Transverse colon (tissue), 4 donors: ENCODE measurements at regions not wholly inside any gene's neighbourhood (a gene's known extent, or its start where the extent isn't known, plus 50 kb on each side); places are given as distances from the start of the nearest gene placed in this dataset.

Experiments used
- CTCF ChIP-seq, 5 experiments: fragments of 200-600 bp in 3 of 5; fragments of 450-650 bp in 2 of 5; sonication (generic) in 3 of 5; IDR thresholded peaks; 1 replicate in 2 of 5; 2 replicates in 3 of 5; pipeline ENCODE4 v1.5.1; 2016 to 2017; ENCODE audit warnings: antibody characterized with exemption in 5 of 5, inconsistent platforms in 3 of 5, mild to moderate bottlenecking in 2 of 5, moderate library complexity in 1 of 5
- POLR2AphosphoS5 ChIP-seq, 3 donors: sonication (generic); formaldehyde crosslinking; IDR thresholded peaks; one replicate each; pipeline ENCODE4 v1.6.1; 2016; ENCODE audit warnings: antibody characterized with exemption in 3 of 3

DNA sequence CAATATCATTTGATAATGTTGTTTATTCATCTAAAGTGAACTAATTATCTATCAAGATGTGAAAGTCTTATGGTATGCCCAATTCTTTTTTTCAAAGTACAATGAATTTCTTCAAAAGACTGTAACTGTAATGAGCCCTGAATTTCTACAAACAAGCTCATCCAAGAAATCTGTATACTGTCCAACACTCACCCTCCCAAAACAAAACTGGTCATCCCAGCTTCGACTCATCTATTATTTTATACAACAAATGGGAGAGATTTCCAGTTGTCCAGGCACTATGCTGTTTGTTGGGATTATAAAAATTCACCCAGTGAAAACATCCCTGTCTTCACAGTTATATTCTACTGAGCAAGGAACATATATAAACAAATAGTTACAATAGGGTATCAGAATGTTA, 806.9 kb downstream of the TNS3 start:
- no peak for TF ChIP-seq POLR2AphosphoS5 (IDR thresholded peaks at IDR 0.05)
- no peak for TF ChIP-seq CTCF (IDR thresholded peaks at IDR 0.05)
